KMS-11 (cell line): ENCODE measurements at regions not wholly inside any gene's neighbourhood (a gene's known extent, or its start where the extent isn't known, plus 50 kb on each side); places are given as distances from the start of the nearest gene placed in this dataset.

Experiments used
- H2AFZ ChIP-seq: fragments of 200-600 bp; sonication (generic); 2 replicates; pipeline ENCODE4 v1.6.1; 2016; ENCODE audit warnings: antibody characterized with exemption, mixed run types, low read depth
- H3K27ac ChIP-seq: fragments of 200-600 bp; sonication (generic); 2 replicates; pipeline ENCODE4 v1.6.1; 2016; ENCODE audit warnings: mild to moderate bottlenecking, mixed run types
- H3K27me3 ChIP-seq: fragments of 200-600 bp; sonication (generic); 2 replicates; pipeline ENCODE4 v1.6.1; 2017; ENCODE audit warnings: mild to moderate bottlenecking, low read depth, mixed run types, moderate library complexity; ENCODE audit not compliant: insufficient read depth
- H3K36me3 ChIP-seq: fragments of 200-600 bp; sonication (generic); 2 replicates; pipeline ENCODE4 v1.6.1; 2017; ENCODE audit warnings: mild to moderate bottlenecking, mixed run types; ENCODE audit not compliant: insufficient read depth
- H3K4me1 ChIP-seq: fragments of 200-600 bp; sonication (generic); 2 replicates; pipeline ENCODE4 v1.6.1; 2016; ENCODE audit warnings: mild to moderate bottlenecking, low read depth, mixed run types; ENCODE audit not compliant: poor library complexity, severe bottlenecking
- H3K4me2 ChIP-seq: fragments of 200-600 bp; sonication (generic); 2 replicates; pipeline ENCODE4 v1.7.0; 2016; ENCODE audit warnings: mild to moderate bottlenecking, mixed run types
- H3K4me3 ChIP-seq: fragments of 200-600 bp; sonication (generic); IDR thresholded peaks from 2 replicates; pipeline ENCODE4 v1.6.1; 2017; ENCODE audit warnings: low read depth, low read length, mixed read lengths; ENCODE audit not compliant: insufficient read depth
- H3K79me2 ChIP-seq: fragments of 200-600 bp; sonication (generic); 2 replicates; pipeline ENCODE4 v1.6.1; 2016; ENCODE audit warnings: low read depth, mixed run types; ENCODE audit not compliant: insufficient read depth
- H3K9ac ChIP-seq: fragments of 200-600 bp; sonication (generic); 2 replicates; pipeline ENCODE4 v1.6.1; 2016; ENCODE audit warnings: mild to moderate bottlenecking, mixed run types
- H4K20me1 ChIP-seq: fragments of 200-600 bp; sonication (generic); 2 replicates; pipeline ENCODE4 v1.6.1; 2016; ENCODE audit warnings: mild to moderate bottlenecking, mixed run types; ENCODE audit not compliant: insufficient read depth
- CTCF ChIP-seq: fragments of 200-600 bp; sonication (generic); conservative IDR thresholded peaks from 2 replicates; pipeline ENCODE4 v1.6.1; 2017; ENCODE audit warnings: low read depth, mild to moderate bottlenecking, antibody characterized with exemption, low read length, moderate library complexity, mixed read lengths

GRCh38 chr3:4897765-4898453, 81.3 kb upstream of the BHLHE40 start:
- H3K9ac ChIP-seq, result no peak overlapping the region
- no peaks in the 10 kb centered on the region for H4K20me1 ChIP-seq

GRCh38 chr3:4898454-4899313, 80.6 kb upstream of the BHLHE40 start:
- Histone ChIP-seq H3K27ac (peak overlapping the region; percentile 29; the same call in 1 of the 2 replicates), H3K4me1 (peaks cover 21% of the 10 kb centered on the region)

More at GRCh38 chr3:4897765-4898453, 81.3 kb upstream of the BHLHE40 start:
- Histone ChIP-seq H3K4me3 (no peak overlapping the region), H3K36me3 (no peaks in the 10 kb centered on the region), H3K4me1 (peaks cover 21% of the 10 kb centered on the region), H3K27me3 (no peaks in the 10 kb centered on the region), H3K4me2 (peak overlapping the region; percentile 39; the same call in 1 of the 2 replicates), H3K79me2 (no peaks in the 10 kb centered on the region), H3K27ac (peak overlapping the region; percentile 29; the same call in 1 of the 2 replicates), H2AFZ (no peak overlapping the region)
- TF ChIP-seq CTCF, result no peak

GRCh38 chr3:4899710-4900109, 79.5 kb upstream of the BHLHE40 start:
- TF ChIP-seq CTCF, result no peak
- Histone ChIP-seq H3K36me3 (no peaks in the 10 kb centered on the region), H3K4me2 (no peak overlapping the region), H3K27ac (no peak overlapping the region), H3K4me1 (peaks cover 21% of the 10 kb centered on the region), H3K27me3 (no peaks in the 10 kb centered on the region), H3K79me2 (no peaks in the 10 kb centered on the region), H4K20me1 (no peaks in the 10 kb centered on the region), H3K9ac (no peak overlapping the region), H3K4me3 (no peak overlapping the region), H2AFZ (no peak overlapping the region)

More at GRCh38 chr3:4898454-4899313, 80.6 kb upstream of the BHLHE40 start:
- Histone ChIP-seq H3K9ac (no peak overlapping the region), H3K4me2 (peak overlapping the region; percentile 39; the same call in 1 of the 2 replicates), H4K20me1 (no peaks in the 10 kb centered on the region), H2AFZ (no peak overlapping the region), H3K27me3 (no peaks in the 10 kb centered on the region), H3K4me3 (no peak overlapping the region), H3K36me3 (no peaks in the 10 kb centered on the region), H3K79me2 (no peaks in the 10 kb centered on the region)
- TF ChIP-seq CTCF, result no peak

GRCh38 chr3:4900298-4900697, 78.9 kb upstream of the BHLHE40 start:
- H3K4me1 ChIP-seq, result peaks cover 21% of the 10 kb centered on the region

More at GRCh38 chr3:4900298-4900697, 78.9 kb upstream of the BHLHE40 start:
- Histone ChIP-seq H3K36me3 (no peaks in the 10 kb centered on the region), H3K27me3 (no peaks in the 10 kb centered on the region), H3K79me2 (no peaks in the 10 kb centered on the region), H4K20me1 (no peaks in the 10 kb centered on the region), H3K27ac (no peak overlapping the region), H3K9ac (no peak overlapping the region), H2AFZ (no peak overlapping the region), H3K4me2 (no peak overlapping the region), H3K4me3 (no peak overlapping the region)
- no peak for TF ChIP-seq CTCF
